GM23338 (cell line): ENCODE measurements at regions not wholly inside any gene's neighbourhood (a gene's known extent, or its start where the extent isn't known, plus 50 kb on each side); places are given as distances from the start of the nearest gene placed in this dataset.

Source experiments
- ATAC-seq: fragments of 200-7000 bp; cut with Tn5 transposase; 3 replicates; pipeline ENCODE4 v1.9.1; 2020
- DNase-seq: peaks from one replicate; pipeline ENCODE4 v3.0.0-alpha.2; 2015; ENCODE audit warnings: low spot score
- H2AFZ ChIP-seq: fragments of 200-600 bp; sonication (generic); 2 replicates; pipeline ENCODE4 v1.8.0; 2016; ENCODE audit warnings: antibody characterized with exemption, mild to moderate bottlenecking, moderate library complexity
- H3F3A ChIP-seq: fragments of 200-600 bp; sonication (generic); replicated peaks from 2 replicates; pipeline ENCODE4 v1.8.0; 2017; ENCODE audit warnings: antibody characterized with exemption, mixed run types, low read depth
- H3K27ac ChIP-seq: fragments of 200-600 bp; sonication (generic); 2 replicates; pipeline ENCODE4 v1.6.1; 2016; ENCODE audit warnings: low read depth
- H3K27me3 ChIP-seq: fragments of 200-600 bp; sonication (generic); 2 replicates; pipeline ENCODE4 v1.8.0; 2016; ENCODE audit warnings: mild to moderate bottlenecking, mixed run types, moderate library complexity; ENCODE audit not compliant: insufficient read depth
- H3K36me3 ChIP-seq: fragments of 200-600 bp; sonication (generic); 2 replicates; pipeline ENCODE4 v1.8.0; 2016; ENCODE audit warnings: mild to moderate bottlenecking; ENCODE audit not compliant: insufficient read depth
- H3K4me1 ChIP-seq: fragments of 200-600 bp; sonication (generic); 2 replicates; pipeline ENCODE4 v1.8.0; 2016; ENCODE audit warnings: mild to moderate bottlenecking, moderate library complexity; ENCODE audit not compliant: insufficient read depth
- H3K4me2 ChIP-seq: fragments of 200-600 bp; sonication (generic); 2 replicates; pipeline ENCODE4 v1.7.1; 2017; ENCODE audit warnings: mixed run types
- H3K4me3 ChIP-seq: fragments of 200-600 bp; sonication (generic); 2 replicates; pipeline ENCODE4 v1.6.1; 2016; ENCODE audit warnings: mixed run types
- H3K79me2 ChIP-seq: fragments of 200-600 bp; sonication (generic); replicated peaks from 2 replicates; pipeline ENCODE4 v1.8.0; 2017; ENCODE audit warnings: mild to moderate bottlenecking; ENCODE audit not compliant: insufficient read depth
- H3K9me2 ChIP-seq: fragments of 200-600 bp; sonication (generic); 2 replicates; pipeline ENCODE4 v1.8.0; 2017; ENCODE audit not compliant: insufficient read depth
- H4K20me1 ChIP-seq: fragments of 200-600 bp; sonication (generic); replicated peaks from 2 replicates; pipeline ENCODE4 v1.8.0; 2017; ENCODE audit warnings: mild to moderate bottlenecking; ENCODE audit not compliant: insufficient read depth
- H3K27ac Mint-ChIP-seq: 2 replicates; pipeline ENCODE4 v1.8.0; 2020; ENCODE audit warnings: inconsistent platforms, mild to moderate bottlenecking, moderate library complexity, mixed read lengths
- H3K27me3 Mint-ChIP-seq: 3 replicates; pipeline ENCODE4 v1.8.0; 2022; ENCODE audit warnings: low read depth, mild to moderate bottlenecking, moderate library complexity, mixed read lengths, inconsistent platforms; ENCODE audit not compliant: insufficient read depth, poor library complexity
- H3K36me3 Mint-ChIP-seq: 3 replicates; pipeline ENCODE4 v1.8.0; 2021; ENCODE audit warnings: low read depth, mild to moderate bottlenecking, inconsistent platforms, moderate library complexity, mixed read lengths
- H3K4me1 Mint-ChIP-seq: 3 replicates; pipeline ENCODE4 v1.8.0; 2020; ENCODE audit warnings: mild to moderate bottlenecking, inconsistent platforms, mixed read lengths
- H3K4me3 Mint-ChIP-seq: 3 replicates; pipeline ENCODE4 v1.8.0; 2021; ENCODE audit warnings: moderate library complexity, mild to moderate bottlenecking, inconsistent platforms, mixed read lengths
- H3K9me3 Mint-ChIP-seq: 3 replicates; pipeline ENCODE4 v1.8.0; 2020; ENCODE audit warnings: moderate library complexity, mild to moderate bottlenecking, inconsistent platforms, mixed read lengths
- CREB1 ChIP-seq: fragments of 250-450 bp; sonication (Bioruptor Pico); IDR thresholded peaks from 2 replicates; pipeline ENCODE4 v1.5.0; 2020; ENCODE audit warnings: low read depth, mild to moderate bottlenecking, moderate library complexity
- EZH2 ChIP-seq: fragments of 200-600 bp; sonication (generic); IDR thresholded peaks from one replicate; pipeline ENCODE4 v1.8.0; 2017; ENCODE audit warnings: antibody characterized with exemption, mild to moderate bottlenecking, low read depth; ENCODE audit not compliant: unreplicated experiment
- NANOG ChIP-seq: IDR thresholded peaks from 2 replicates; pipeline ENCODE4 v1.6.1; 2016; ENCODE audit warnings: antibody characterized with exemption, borderline replicate concordance
- STAT1 ChIP-seq: IDR thresholded peaks from one replicate; pipeline ENCODE4 v1.6.1; 2016; ENCODE audit warnings: antibody characterized with exemption; ENCODE audit not compliant: unreplicated experiment
- ZNF331 ChIP-seq: fragments of 250-450 bp; sonication (Bioruptor Pico); IDR thresholded peaks from 2 replicates; pipeline ENCODE4 v1.5.0; 2020; ENCODE audit warnings: low read depth, mild to moderate bottlenecking, moderate library complexity
- TF ChIP-seq, protein P1 (sequence below), 2 experiments: fragments of 200-600 bp in 1 of 2; sonication (generic) in 1 of 2; conservative IDR thresholded peaks; 2 replicates each; pipeline versions ENCODE4 v1.5.1 to v1.6.1; 2016 to 2017; ENCODE audit warnings: antibody characterized with exemption in 2 of 2, low read depth in 2 of 2, mild to moderate bottlenecking in 2 of 2, moderate library complexity in 1 of 2
- TF ChIP-seq, protein P2 (sequence below): IDR thresholded peaks from one replicate; pipeline ENCODE4 v1.6.1; 2018; ENCODE audit warnings: antibody characterized with exemption; ENCODE audit not compliant: unreplicated experiment
- TF ChIP-seq, protein P3 (sequence below): IDR thresholded peaks from 2 replicates; pipeline ENCODE4 v1.6.1; 2016; ENCODE audit warnings: antibody characterized with exemption
- TF ChIP-seq, protein P4 (sequence below): fragments of 250-450 bp; sonication (Bioruptor Pico); IDR thresholded peaks from 2 replicates; pipeline ENCODE4 v1.5.0; 2020; ENCODE audit warnings: mild to moderate bottlenecking, moderate library complexity

DNA sequence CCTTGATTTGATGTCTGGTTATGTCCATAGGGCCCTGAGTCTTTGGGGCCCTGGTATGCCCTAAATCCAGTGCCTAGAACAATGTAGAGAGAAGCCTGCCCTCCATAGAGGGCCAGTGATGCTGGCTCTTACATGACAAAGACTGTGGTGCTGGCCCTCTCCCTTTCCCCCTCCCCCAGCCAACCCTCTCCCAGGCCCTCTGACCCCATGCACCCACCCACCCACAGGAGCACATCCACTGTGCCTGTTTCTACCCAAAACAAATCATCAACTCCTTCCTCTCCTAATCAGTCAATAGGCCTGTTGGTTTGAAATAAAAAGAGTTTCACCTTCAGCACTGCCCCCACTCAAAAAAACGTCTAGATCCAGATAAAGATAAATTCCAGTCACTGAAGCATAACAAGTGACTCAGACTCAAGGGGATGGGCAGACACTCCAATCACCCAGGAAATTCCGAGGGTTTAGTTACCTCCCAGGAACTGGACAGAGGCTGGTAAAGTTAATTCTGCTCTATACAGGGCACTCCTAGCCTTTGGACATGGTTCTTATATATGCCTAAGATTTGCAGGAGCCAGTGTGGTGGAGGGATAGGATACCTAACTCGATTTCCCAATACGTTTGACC lies 144.8 kb upstream of the VANGL1 start:
- H3K36me3 ChIP-seq, result no peaks in the 10 kb centered on the region
- no peak overlapping the region for H3K4me2 ChIP-seq
- Mint-ChIP-seq H3K27ac (no peak overlapping the region), H3K36me3 (no peaks in the 10 kb centered on the region), H3K9me3 (no peaks in the 10 kb centered on the region), H3K4me3 (no peak overlapping the region), H3K4me1 (peaks cover 8% of the 10 kb centered on the region; the same call in 2 of the 3 replicates), H3K27me3 (peaks cover 2% of the 10 kb centered on the region)
- H3K9me2 ChIP-seq, result 0 out of 2 replicates have a peak, but pooled peaks cover 9% of the 10 kb centered on the region
- no peak for ATAC-seq
- DNase-seq, result no peak
- no peaks in the 10 kb centered on the region for H4K20me1 ChIP-seq
- no peak overlapping the region for H3K27ac ChIP-seq
- H3K79me2 ChIP-seq, result no peaks in the 10 kb centered on the region
- H3F3A ChIP-seq, result no peaks in the 10 kb centered on the region
- H3K4me1 ChIP-seq, result no peaks in the 10 kb centered on the region
- H3K4me3 ChIP-seq, result no peak overlapping the region
- H3K27me3 ChIP-seq, result no peaks in the 10 kb centered on the region
- no peak overlapping the region for H2AFZ ChIP-seq
- TF ChIP-seq STAT1 (no peak), EZH2 (no peak), CREB1 (CRISPR knock-in tag) (no peak), NANOG (no peak), ZNF331 (CRISPR knock-in tag) (no peak)
- TF ChIP-seq, protein P1, sequence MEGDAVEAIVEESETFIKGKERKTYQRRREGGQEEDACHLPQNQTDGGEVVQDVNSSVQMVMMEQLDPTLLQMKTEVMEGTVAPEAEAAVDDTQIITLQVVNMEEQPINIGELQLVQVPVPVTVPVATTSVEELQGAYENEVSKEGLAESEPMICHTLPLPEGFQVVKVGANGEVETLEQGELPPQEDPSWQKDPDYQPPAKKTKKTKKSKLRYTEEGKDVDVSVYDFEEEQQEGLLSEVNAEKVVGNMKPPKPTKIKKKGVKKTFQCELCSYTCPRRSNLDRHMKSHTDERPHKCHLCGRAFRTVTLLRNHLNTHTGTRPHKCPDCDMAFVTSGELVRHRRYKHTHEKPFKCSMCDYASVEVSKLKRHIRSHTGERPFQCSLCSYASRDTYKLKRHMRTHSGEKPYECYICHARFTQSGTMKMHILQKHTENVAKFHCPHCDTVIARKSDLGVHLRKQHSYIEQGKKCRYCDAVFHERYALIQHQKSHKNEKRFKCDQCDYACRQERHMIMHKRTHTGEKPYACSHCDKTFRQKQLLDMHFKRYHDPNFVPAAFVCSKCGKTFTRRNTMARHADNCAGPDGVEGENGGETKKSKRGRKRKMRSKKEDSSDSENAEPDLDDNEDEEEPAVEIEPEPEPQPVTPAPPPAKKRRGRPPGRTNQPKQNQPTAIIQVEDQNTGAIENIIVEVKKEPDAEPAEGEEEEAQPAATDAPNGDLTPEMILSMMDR (conservative IDR thresholded peaks at IDR 0.05; ENCODE audit: low read depth in 2 of 2), result no peak
- TF ChIP-seq, protein P2, sequence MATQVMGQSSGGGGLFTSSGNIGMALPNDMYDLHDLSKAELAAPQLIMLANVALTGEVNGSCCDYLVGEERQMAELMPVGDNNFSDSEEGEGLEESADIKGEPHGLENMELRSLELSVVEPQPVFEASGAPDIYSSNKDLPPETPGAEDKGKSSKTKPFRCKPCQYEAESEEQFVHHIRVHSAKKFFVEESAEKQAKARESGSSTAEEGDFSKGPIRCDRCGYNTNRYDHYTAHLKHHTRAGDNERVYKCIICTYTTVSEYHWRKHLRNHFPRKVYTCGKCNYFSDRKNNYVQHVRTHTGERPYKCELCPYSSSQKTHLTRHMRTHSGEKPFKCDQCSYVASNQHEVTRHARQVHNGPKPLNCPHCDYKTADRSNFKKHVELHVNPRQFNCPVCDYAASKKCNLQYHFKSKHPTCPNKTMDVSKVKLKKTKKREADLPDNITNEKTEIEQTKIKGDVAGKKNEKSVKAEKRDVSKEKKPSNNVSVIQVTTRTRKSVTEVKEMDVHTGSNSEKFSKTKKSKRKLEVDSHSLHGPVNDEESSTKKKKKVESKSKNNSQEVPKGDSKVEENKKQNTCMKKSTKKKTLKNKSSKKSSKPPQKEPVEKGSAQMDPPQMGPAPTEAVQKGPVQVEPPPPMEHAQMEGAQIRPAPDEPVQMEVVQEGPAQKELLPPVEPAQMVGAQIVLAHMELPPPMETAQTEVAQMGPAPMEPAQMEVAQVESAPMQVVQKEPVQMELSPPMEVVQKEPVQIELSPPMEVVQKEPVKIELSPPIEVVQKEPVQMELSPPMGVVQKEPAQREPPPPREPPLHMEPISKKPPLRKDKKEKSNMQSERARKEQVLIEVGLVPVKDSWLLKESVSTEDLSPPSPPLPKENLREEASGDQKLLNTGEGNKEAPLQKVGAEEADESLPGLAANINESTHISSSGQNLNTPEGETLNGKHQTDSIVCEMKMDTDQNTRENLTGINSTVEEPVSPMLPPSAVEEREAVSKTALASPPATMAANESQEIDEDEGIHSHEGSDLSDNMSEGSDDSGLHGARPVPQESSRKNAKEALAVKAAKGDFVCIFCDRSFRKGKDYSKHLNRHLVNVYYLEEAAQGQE, result no peak
- TF ChIP-seq, protein P3, sequence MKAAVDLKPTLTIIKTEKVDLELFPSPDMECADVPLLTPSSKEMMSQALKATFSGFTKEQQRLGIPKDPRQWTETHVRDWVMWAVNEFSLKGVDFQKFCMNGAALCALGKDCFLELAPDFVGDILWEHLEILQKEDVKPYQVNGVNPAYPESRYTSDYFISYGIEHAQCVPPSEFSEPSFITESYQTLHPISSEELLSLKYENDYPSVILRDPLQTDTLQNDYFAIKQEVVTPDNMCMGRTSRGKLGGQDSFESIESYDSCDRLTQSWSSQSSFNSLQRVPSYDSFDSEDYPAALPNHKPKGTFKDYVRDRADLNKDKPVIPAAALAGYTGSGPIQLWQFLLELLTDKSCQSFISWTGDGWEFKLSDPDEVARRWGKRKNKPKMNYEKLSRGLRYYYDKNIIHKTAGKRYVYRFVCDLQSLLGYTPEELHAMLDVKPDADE, result no peak
- TF ChIP-seq, protein P4, sequence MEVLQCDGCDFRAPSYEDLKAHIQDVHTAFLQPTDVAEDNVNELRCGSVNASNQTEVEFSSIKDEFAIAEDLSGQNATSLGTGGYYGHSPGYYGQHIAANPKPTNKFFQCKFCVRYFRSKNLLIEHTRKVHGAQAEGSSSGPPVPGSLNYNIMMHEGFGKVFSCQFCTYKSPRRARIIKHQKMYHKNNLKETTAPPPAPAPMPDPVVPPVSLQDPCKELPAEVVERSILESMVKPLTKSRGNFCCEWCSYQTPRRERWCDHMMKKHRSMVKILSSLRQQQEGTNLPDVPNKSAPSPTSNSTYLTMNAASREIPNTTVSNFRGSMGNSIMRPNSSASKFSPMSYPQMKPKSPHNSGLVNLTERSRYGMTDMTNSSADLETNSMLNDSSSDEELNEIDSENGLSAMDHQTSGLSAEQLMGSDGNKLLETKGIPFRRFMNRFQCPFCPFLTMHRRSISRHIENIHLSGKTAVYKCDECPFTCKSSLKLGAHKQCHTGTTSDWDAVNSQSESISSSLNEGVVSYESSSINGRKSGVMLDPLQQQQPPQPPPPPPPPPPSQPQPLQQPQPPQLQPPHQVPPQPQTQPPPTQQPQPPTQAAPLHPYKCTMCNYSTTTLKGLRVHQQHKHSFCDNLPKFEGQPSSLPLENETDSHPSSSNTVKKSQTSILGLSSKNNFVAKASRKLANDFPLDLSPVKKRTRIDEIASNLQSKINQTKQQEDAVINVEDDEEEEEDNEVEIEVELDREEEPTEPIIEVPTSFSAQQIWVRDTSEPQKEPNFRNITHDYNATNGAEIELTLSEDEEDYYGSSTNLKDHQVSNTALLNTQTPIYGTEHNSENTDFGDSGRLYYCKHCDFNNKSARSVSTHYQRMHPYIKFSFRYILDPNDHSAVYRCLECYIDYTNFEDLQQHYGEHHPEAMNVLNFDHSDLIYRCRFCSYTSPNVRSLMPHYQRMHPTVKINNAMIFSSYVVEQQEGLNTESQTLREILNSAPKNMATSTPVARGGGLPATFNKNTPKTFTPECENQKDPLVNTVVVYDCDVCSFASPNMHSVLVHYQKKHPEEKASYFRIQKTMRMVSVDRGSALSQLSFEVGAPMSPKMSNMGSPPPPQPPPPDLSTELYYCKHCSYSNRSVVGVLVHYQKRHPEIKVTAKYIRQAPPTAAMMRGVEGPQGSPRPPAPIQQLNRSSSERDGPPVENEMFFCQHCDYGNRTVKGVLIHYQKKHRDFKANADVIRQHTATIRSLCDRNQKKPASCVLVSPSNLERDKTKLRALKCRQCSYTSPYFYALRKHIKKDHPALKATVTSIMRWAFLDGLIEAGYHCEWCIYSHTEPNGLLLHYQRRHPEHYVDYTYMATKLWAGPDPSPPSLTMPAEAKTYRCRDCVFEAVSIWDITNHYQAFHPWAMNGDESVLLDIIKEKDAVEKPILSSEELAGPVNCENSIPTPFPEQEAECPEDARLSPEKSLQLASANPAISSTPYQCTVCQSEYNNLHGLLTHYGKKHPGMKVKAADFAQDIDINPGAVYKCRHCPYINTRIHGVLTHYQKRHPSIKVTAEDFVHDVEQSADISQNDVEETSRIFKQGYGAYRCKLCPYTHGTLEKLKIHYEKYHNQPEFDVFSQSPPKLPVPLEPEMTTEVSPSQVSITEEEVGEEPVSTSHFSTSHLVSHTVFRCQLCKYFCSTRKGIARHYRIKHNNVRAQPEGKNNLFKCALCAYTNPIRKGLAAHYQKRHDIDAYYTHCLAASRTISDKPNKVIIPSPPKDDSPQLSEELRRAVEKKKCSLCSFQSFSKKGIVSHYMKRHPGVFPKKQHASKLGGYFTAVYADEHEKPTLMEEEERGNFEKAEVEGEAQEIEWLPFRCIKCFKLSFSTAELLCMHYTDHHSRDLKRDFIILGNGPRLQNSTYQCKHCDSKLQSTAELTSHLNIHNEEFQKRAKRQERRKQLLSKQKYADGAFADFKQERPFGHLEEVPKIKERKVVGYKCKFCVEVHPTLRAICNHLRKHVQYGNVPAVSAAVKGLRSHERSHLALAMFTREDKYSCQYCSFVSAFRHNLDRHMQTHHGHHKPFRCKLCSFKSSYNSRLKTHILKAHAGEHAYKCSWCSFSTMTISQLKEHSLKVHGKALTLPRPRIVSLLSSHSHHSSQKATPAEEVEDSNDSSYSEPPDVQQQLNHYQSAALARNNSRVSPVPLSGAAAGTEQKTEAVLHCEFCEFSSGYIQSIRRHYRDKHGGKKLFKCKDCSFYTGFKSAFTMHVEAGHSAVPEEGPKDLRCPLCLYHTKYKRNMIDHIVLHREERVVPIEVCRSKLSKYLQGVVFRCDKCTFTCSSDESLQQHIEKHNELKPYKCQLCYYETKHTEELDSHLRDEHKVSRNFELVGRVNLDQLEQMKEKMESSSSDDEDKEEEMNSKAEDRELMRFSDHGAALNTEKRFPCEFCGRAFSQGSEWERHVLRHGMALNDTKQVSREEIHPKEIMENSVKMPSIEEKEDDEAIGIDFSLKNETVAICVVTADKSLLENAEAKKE, result no peak
